ENCODE measurements at regions not wholly inside any gene's neighbourhood (a gene's known extent, or its start where the extent isn't known, plus 50 kb on each side); places are given as distances from the start of the nearest gene placed in this dataset.

DNA sequence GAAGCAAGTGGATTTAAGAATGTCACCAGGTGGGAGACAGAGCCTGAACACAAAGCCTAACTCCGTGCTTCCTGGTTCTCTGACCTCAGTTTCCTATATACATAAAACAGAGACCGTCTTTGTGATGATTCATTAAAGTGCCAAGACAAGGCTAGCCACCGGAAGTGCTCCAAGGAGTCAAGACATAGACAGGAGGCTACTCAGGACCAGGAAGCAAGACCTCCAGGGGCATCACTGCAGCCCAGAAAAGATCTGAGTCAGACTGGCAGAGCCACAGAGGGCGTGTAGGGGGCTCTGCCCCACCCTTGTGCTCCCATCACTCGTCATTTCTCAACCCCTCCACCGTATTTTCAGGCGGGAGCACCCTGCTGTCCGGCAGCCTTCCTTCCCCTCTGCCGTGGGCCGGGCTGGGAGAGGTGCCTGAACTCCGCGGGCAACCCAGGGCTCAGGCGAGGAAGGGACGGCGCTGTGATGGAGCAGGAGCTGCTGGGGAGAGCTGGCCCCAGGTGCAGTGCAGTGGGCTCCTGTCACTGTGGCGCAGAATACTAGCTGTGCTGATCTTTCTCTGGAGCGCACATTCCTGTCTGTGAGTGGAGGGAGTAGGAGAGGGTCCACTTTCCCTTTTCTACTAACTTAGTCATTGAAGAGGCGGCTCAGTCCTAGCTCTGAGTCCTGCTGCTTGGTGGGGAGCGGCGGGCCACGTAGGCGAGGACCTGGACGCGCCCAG is 134.7 kb upstream of the GPR12 start:
- POLR2A ChIA-PET: no interaction called here
- Mint-ChIP-seq H3K4me1 (ENCODE audit: insufficient read depth, unreplicated experiment) (no peaks in the 10 kb centered on the region), H3K27ac (ENCODE audit: low read depth, unreplicated experiment) (no peak overlapping the region), H3K36me3 (ENCODE audit: insufficient read depth, unreplicated experiment) (no peaks in the 10 kb centered on the region), H3K9me3 (ENCODE audit: unreplicated experiment) (no peaks in the 10 kb centered on the region), H3K4me3 (ENCODE audit: unreplicated experiment) (no peak overlapping the region), H3K27me3 (ENCODE audit: insufficient read depth, unreplicated experiment) (peaks cover 19% of the 10 kb centered on the region)
- CTCF ChIA-PET: no interaction called here
- no TSS peak for BruUV-seq (replicated peaks)
- no peak for DNase-seq (ENCODE audit: unreplicated experiment)
- TF ChIP-seq, protein P1, sequence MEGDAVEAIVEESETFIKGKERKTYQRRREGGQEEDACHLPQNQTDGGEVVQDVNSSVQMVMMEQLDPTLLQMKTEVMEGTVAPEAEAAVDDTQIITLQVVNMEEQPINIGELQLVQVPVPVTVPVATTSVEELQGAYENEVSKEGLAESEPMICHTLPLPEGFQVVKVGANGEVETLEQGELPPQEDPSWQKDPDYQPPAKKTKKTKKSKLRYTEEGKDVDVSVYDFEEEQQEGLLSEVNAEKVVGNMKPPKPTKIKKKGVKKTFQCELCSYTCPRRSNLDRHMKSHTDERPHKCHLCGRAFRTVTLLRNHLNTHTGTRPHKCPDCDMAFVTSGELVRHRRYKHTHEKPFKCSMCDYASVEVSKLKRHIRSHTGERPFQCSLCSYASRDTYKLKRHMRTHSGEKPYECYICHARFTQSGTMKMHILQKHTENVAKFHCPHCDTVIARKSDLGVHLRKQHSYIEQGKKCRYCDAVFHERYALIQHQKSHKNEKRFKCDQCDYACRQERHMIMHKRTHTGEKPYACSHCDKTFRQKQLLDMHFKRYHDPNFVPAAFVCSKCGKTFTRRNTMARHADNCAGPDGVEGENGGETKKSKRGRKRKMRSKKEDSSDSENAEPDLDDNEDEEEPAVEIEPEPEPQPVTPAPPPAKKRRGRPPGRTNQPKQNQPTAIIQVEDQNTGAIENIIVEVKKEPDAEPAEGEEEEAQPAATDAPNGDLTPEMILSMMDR (IDR thresholded peaks at IDR 0.05; ENCODE audit: unreplicated experiment): no peak
- intact Hi-C loops (cut with micrococcal nuclease): no loop called here

DNA sequence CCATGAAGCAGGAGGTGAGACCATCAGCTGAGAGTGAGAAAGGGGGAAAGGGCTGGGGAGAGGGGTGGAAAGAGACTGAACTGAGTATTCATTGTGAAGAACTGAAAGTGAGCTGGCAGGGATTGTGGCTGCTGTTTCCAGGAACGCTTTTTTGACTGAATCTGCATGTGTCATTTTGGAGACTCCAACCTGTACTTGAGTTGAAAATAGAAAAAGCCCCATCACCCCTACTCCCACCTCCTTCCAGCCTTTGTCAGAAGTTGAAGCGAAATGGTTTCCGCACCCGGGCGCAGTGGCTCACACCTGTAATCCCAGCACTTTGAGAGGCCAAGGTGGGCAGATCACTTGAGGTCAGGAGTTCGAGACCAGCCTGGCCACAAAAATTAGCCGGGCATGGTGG is 128.0 kb upstream of the GPR12 start:
- POLR2A ChIA-PET: no interaction called here
- Mint-ChIP-seq H3K36me3 (ENCODE audit: insufficient read depth, unreplicated experiment) (no peaks in the 10 kb centered on the region), H3K27ac (ENCODE audit: low read depth, unreplicated experiment) (no peak overlapping the region), H3K27me3 (ENCODE audit: insufficient read depth, unreplicated experiment) (no peaks in the 10 kb centered on the region), H3K9me3 (ENCODE audit: unreplicated experiment) (peaks cover 12% of the 10 kb centered on the region), H3K4me1 (ENCODE audit: insufficient read depth, unreplicated experiment) (no peaks in the 10 kb centered on the region), H3K4me3 (ENCODE audit: unreplicated experiment) (no peak overlapping the region)
- intact Hi-C loops (cut with micrococcal nuclease): no loop called here
- no TSS peak for BruUV-seq (replicated peaks)
- CTCF ChIA-PET: interaction anchor here (0.6 to 1.6 kb wide), 5 partner anchors 16 to 811 kb away, joined by 3 to 10 read pairs (median 3); no protein-coding TSS in a partner anchor
- no peak for DNase-seq (ENCODE audit: unreplicated experiment)
- TF ChIP-seq, protein P1 (IDR thresholded peaks at IDR 0.05; ENCODE audit: unreplicated experiment): no peak

DNA sequence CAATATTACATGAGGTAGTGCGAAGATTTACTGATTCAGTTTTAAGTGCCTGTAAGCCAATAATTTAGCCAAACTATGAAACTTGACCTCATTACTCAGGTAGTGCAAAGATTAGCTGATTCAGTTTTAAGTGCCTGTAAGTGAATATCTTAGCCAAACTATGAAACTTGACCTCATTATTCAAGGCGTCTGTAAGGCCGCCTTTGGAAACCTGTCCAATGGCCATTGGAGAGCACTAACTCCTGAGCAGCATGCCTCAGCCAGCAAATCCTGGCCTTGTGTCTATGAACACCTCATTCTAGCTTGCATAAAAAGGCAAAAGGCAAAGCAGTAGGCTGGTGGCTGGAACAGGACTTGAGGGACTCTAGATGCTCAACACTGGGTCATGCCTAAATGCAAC is 127.0 kb upstream of the GPR12 start:
- intact Hi-C loops (cut with micrococcal nuclease): no loop called here
- H3K9me3 Mint-ChIP-seq (ENCODE audit: unreplicated experiment): peaks cover 12% of the 10 kb centered on the region

DNA sequence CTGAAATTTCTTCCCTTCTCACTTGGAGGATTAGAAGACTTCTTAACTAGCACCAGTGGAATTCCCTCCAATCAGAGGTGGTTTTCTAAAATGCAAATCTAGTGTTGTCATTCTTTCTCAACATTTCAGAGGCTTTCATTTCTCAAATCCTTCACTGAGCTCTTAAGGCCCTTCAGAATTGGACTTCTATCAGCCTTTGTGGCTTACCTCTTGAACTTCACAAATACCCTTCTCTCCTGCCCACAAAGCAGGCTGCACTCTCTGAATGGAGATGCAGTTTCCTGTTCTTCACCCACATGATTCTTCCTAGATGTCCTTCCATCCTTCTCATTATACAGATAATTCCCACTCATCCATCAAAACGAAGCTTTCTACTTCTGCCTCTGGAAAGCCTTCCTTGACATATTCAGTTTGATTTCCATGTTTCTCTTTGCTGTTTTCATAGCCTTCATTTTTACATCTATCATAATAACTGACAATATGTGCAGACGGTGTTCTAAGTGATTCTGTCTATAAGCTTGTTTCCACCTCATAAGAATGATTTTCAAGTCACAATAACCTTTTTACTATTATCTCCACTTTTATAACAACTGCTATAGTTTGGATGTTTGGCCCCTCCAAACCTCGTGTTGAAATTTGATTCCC is 123.1 kb upstream of the GPR12 start:
- ChIA-PET CTCF (interaction anchor here (1.3 kb wide), 1 partner anchor 24 kb away, joined by 3 read pairs; no protein-coding TSS in a partner anchor), POLR2A (no interaction called here)
- Mint-ChIP-seq H3K27ac (ENCODE audit: low read depth, unreplicated experiment) (no peak overlapping the region), H3K4me3 (ENCODE audit: unreplicated experiment) (no peak overlapping the region), H3K4me1 (ENCODE audit: insufficient read depth, unreplicated experiment) (peaks cover 13% of the 10 kb centered on the region), H3K9me3 (ENCODE audit: unreplicated experiment) (peaks cover 12% of the 10 kb centered on the region), H3K36me3 (ENCODE audit: insufficient read depth, unreplicated experiment) (no peaks in the 10 kb centered on the region), H3K27me3 (ENCODE audit: insufficient read depth, unreplicated experiment) (peaks cover 8% of the 10 kb centered on the region)
- no peak for DNase-seq (ENCODE audit: unreplicated experiment)
- TF ChIP-seq, protein P1 (IDR thresholded peaks at IDR 0.05; ENCODE audit: unreplicated experiment): no peak
- intact Hi-C loops (cut with micrococcal nuclease): no loop called here
- no TSS peak for BruUV-seq (replicated peaks)

More for the DNA sequence above, 127.0 kb upstream of the GPR12 start:
- Mint-ChIP-seq H3K4me1 (ENCODE audit: insufficient read depth, unreplicated experiment) (no peaks in the 10 kb centered on the region), H3K27ac (ENCODE audit: low read depth, unreplicated experiment) (no peak overlapping the region), H3K27me3 (ENCODE audit: insufficient read depth, unreplicated experiment) (no peaks in the 10 kb centered on the region), H3K4me3 (ENCODE audit: unreplicated experiment) (no peak overlapping the region), H3K36me3 (ENCODE audit: insufficient read depth, unreplicated experiment) (no peaks in the 10 kb centered on the region)
- BruUV-seq (replicated peaks): no TSS peak
- TF ChIP-seq, protein P1 (IDR thresholded peaks at IDR 0.05; ENCODE audit: unreplicated experiment): no peak
- ChIA-PET POLR2A (interaction anchor here (0.5 kb wide), 1 partner anchor 505 kb away, joined by 3 read pairs; no protein-coding TSS in a partner anchor), CTCF (interaction anchor here (1.3 to 1.6 kb wide), 2 partner anchors 15 to 180 kb away, joined by 5 to 10 read pairs; no protein-coding TSS in a partner anchor)
- no peak for DNase-seq (ENCODE audit: unreplicated experiment)

Measured in MCF 10A (cell line).